ENCODE measurements at regions not wholly inside any gene's neighbourhood (a gene's known extent, or its start where the extent isn't known, plus 50 kb on each side); places are given as distances from the start of the nearest gene placed in this dataset.

- peak overlapping the region; percentile 78 for H3K27ac ChIP-seq
- DNase-seq = no peak
- no peaks in the 10 kb centered on the region for H3K36me3 ChIP-seq (replicated peaks)
- H3K4me3 ChIP-seq (ENCODE audit: low read depth, low read length) = no peak overlapping the region
- no peaks in the 10 kb centered on the region for H3K27me3 ChIP-seq (replicated peaks)
- in situ Hi-C loops (cut with HindIII; ENCODE audit: low pct_ligation_motif_present, low sequenced_read_pairs) = no loop called here
- no peak for TF ChIP-seq CTCF (IDR thresholded peaks at IDR 0.05; ENCODE audit: low read depth, low read length, missing control alignments)
Observed at GRCh38 chrX:104334971-104335370, 80.2 kb upstream of the ESX1 start.

- no peak for TF ChIP-seq CTCF (IDR thresholded peaks at IDR 0.05; ENCODE audit: low read depth, low read length, missing control alignments)
- in situ Hi-C loops (cut with HindIII; ENCODE audit: low pct_ligation_motif_present, low sequenced_read_pairs) = no loop called here
- peak overlapping the region; percentile 77 for H3K27ac ChIP-seq
Observed at GRCh38 chrX:104330966-104331365, 76.2 kb upstream of the ESX1 start.

GRCh38 chrX:104329731-104330130, 75.0 kb upstream of the ESX1 start:
- no peak for TF ChIP-seq CTCF (IDR thresholded peaks at IDR 0.05; ENCODE audit: low read depth, low read length, missing control alignments)
- in situ Hi-C loops (cut with HindIII; ENCODE audit: low pct_ligation_motif_present, low sequenced_read_pairs) = no loop called here
- H3K4me3 ChIP-seq (ENCODE audit: low read depth, low read length) = no peak overlapping the region
- DNase-seq = no peak
- no peak overlapping the region for H3K27ac ChIP-seq
- no peaks in the 10 kb centered on the region for H3K36me3 ChIP-seq (replicated peaks)
- no peaks in the 10 kb centered on the region for H3K27me3 ChIP-seq (replicated peaks)

More at GRCh38 chrX:104330966-104331365, 76.2 kb upstream of the ESX1 start:
- DNase-seq = peak; percentile 21
- H3K36me3 ChIP-seq (replicated peaks) = no peaks in the 10 kb centered on the region
- H3K4me3 ChIP-seq (ENCODE audit: low read depth, low read length) = no peak overlapping the region
- no peaks in the 10 kb centered on the region for H3K27me3 ChIP-seq (replicated peaks)

- H3K27ac ChIP-seq = peak overlapping the region; percentile 67
- in situ Hi-C loops (cut with HindIII; ENCODE audit: low pct_ligation_motif_present, low sequenced_read_pairs) = no loop called here
Observed at GRCh38 chrX:104325213-104325585, 70.5 kb upstream of the ESX1 start.

GRCh38 chrX:104324461-104325212, 69.9 kb upstream of the ESX1 start:
- in situ Hi-C loops (cut with HindIII; ENCODE audit: low pct_ligation_motif_present, low sequenced_read_pairs) = no loop called here
- no peak for DNase-seq
- H3K27ac ChIP-seq = peak overlapping the region; percentile 67
- no peaks in the 10 kb centered on the region for H3K27me3 ChIP-seq (replicated peaks)
- TF ChIP-seq CTCF (IDR thresholded peaks at IDR 0.05; ENCODE audit: low read depth, low read length, missing control alignments) = no peak
- no peak overlapping the region for H3K4me3 ChIP-seq (ENCODE audit: low read depth, low read length)
- H3K36me3 ChIP-seq (replicated peaks) = no peaks in the 10 kb centered on the region

More at GRCh38 chrX:104325213-104325585, 70.5 kb upstream of the ESX1 start:
- no peak for DNase-seq
- no peak for TF ChIP-seq CTCF (IDR thresholded peaks at IDR 0.05; ENCODE audit: low read depth, low read length, missing control alignments)
- Histone ChIP-seq H3K4me3 (ENCODE audit: low read depth, low read length) (no peak overlapping the region), H3K36me3 (replicated peaks) (no peaks in the 10 kb centered on the region), H3K27me3 (replicated peaks) (no peaks in the 10 kb centered on the region)

GRCh38 chrX:104319346-104319745, 64.6 kb upstream of the ESX1 start:
- Histone ChIP-seq H3K4me3 (ENCODE audit: low read depth, low read length) (no peak overlapping the region), H3K27me3 (replicated peaks) (no peaks in the 10 kb centered on the region), H3K36me3 (replicated peaks) (no peaks in the 10 kb centered on the region), H3K27ac (no peak overlapping the region)
- no peak for DNase-seq
- TF ChIP-seq CTCF (IDR thresholded peaks at IDR 0.05; ENCODE audit: low read depth, low read length, missing control alignments) = no peak
- in situ Hi-C loops (cut with HindIII; ENCODE audit: low pct_ligation_motif_present, low sequenced_read_pairs) = no loop called here
